ENCODE measurements at regions not wholly inside any gene's neighbourhood (a gene's known extent, or its start where the extent isn't known, plus 50 kb on each side); places are given as distances from the start of the nearest gene placed in this dataset.

GRCh38 chr4:32119907-32120306 is 1399.7 kb downstream of the PCDH7 start:
- TF ChIP-seq CTCF (IDR thresholded peaks at IDR 0.05; ENCODE audit: low read depth, low read length) = no peak
- no peak for DNase-seq (ENCODE audit: extremely low read depth, low read depth)

DNA sequence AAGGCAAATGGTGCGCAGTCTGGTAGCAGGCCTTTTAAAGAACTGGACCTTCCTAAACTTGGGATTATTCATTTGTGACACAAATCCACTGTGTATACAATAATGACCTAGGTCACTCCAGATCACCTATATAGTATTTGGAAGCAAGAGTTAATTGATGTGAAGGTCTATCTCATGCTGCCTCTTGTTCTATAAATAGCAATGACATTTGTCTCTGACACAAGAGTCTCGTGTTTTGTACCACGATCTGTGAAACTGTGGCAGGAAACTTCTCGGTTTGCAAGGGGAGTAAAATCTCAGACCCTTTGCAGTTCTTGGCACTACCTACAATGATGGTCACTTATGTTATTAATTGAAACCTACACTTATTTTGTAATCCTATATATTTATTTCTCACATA is 1408.4 kb downstream of the PCDH7 start:
- no peak for TF ChIP-seq CTCF (IDR thresholded peaks at IDR 0.05; ENCODE audit: low read depth, low read length)
- no peak for DNase-seq (ENCODE audit: extremely low read depth, low read depth)

GRCh38 chr4:32129967-32130366 is 1409.8 kb downstream of the PCDH7 start:
- DNase-seq (ENCODE audit: extremely low read depth, low read depth) = no peak
- no peak for TF ChIP-seq CTCF (IDR thresholded peaks at IDR 0.05; ENCODE audit: low read depth, low read length)

- TF ChIP-seq CTCF (IDR thresholded peaks at IDR 0.05; ENCODE audit: low read depth, low read length) = no peak
- no peak for DNase-seq (ENCODE audit: extremely low read depth, low read depth)
Observed at GRCh38 chr4:32133141-32133540, 1413.0 kb downstream of the PCDH7 start.

- TF ChIP-seq CTCF (IDR thresholded peaks at IDR 0.05; ENCODE audit: low read depth, low read length) = no peak
- DNase-seq (ENCODE audit: extremely low read depth, low read depth) = no peak
Observed at GRCh38 chr4:32133734-32134133, 1413.6 kb downstream of the PCDH7 start.

- TF ChIP-seq CTCF (IDR thresholded peaks at IDR 0.05; ENCODE audit: low read depth, low read length) = no peak
- DNase-seq (ENCODE audit: extremely low read depth, low read depth) = no peak
Observed at GRCh38 chr4:32135642-32136041, 1415.5 kb downstream of the PCDH7 start.

- TF ChIP-seq CTCF (IDR thresholded peaks at IDR 0.05; ENCODE audit: low read depth, low read length) = no peak
- no peak for DNase-seq (ENCODE audit: extremely low read depth, low read depth)
Observed at GRCh38 chr4:32136081-32136787, 1416.1 kb downstream of the PCDH7 start.
